HG03108 (cell line): ENCODE measurements at regions not wholly inside any gene's neighbourhood (a gene's known extent, or its start where the extent isn't known, plus 50 kb on each side); places are given as distances from the start of the nearest gene placed in this dataset.

Experiments used
- ATAC-seq: cut with Tn5 transposase; IDR thresholded peaks from one replicate; pipeline ENCODE4 v1.9.1; 2021; ENCODE audit warnings: moderate library complexity; ENCODE audit not compliant: unreplicated experiment

- no peak for ATAC-seq
Observed at GRCh38 chr21:17414766-17415165, 98.1 kb upstream of the CXADR start.

GRCh38 chr21:17416139-17416538 lies 96.7 kb upstream of the CXADR start:
- no peak for ATAC-seq

- no peak for ATAC-seq
Observed at GRCh38 chr21:17422931-17423330, 89.9 kb upstream of the CXADR start.

GRCh38 chr21:17427157-17427556 lies 85.7 kb upstream of the CXADR start:
- no peak for ATAC-seq

- ATAC-seq, result peak; percentile 89
Observed at GRCh38 chr21:17427831-17428483, 84.9 kb upstream of the CXADR start.

- ATAC-seq, result peak; percentile 61
Observed at GRCh38 chr21:17428484-17428869, 84.4 kb upstream of the CXADR start.

- ATAC-seq, result no peak
Observed at GRCh38 chr21:17428980-17429379, 83.9 kb upstream of the CXADR start.

- no peak for ATAC-seq
Observed at GRCh38 chr21:17429936-17430335, 82.9 kb upstream of the CXADR start.

GRCh38 chr21:17432732-17433057 lies 80.1 kb upstream of the CXADR start:
- no peak for ATAC-seq

- ATAC-seq, result no peak
Observed at GRCh38 chr21:17433730-17434129, 79.1 kb upstream of the CXADR start.

GRCh38 chr21:17435565-17436543 lies 77.0 kb upstream of the CXADR start:
- no peak for ATAC-seq

GRCh38 chr21:17436626-17437111 lies 76.2 kb upstream of the CXADR start:
- no peak for ATAC-seq

- no peak for ATAC-seq
Observed at GRCh38 chr21:17438635-17439034, 74.2 kb upstream of the CXADR start.

- no peak for ATAC-seq
Observed at GRCh38 chr21:17440969-17441368, 71.9 kb upstream of the CXADR start.

GRCh38 chr21:17441370-17441769 lies 71.5 kb upstream of the CXADR start:
- ATAC-seq, result no peak

- ATAC-seq, result no peak
Observed at GRCh38 chr21:17442165-17442564, 70.7 kb upstream of the CXADR start.

GRCh38 chr21:17444828-17445227 lies 68.0 kb upstream of the CXADR start:
- no peak for ATAC-seq

- ATAC-seq, result no peak
Observed at GRCh38 chr21:17446737-17447136, 66.1 kb upstream of the CXADR start.

GRCh38 chr21:17449701-17450100 lies 63.1 kb upstream of the CXADR start:
- no peak for ATAC-seq

- ATAC-seq, result no peak
Observed at GRCh38 chr21:17451364-17451891, 61.4 kb upstream of the CXADR start.

GRCh38 chr21:17454315-17455027 lies 58.4 kb upstream of the CXADR start:
- no peak for ATAC-seq
